Adrenal gland (tissue), 9 donors: ENCODE measurements at regions not wholly inside any gene's neighbourhood (a gene's known extent, or its start where the extent isn't known, plus 50 kb on each side); places are given as distances from the start of the nearest gene placed in this dataset.
"Not testable (repeated sequence)": the region's sequence is repeated elsewhere in the genome, so short reads cannot be mapped to it uniquely, and the experiment has no call there.

Source experiments
- DNase-seq, 7 donors: peaks; one replicate each; pipeline ENCODE4 v3.0.0-alpha.2; 2019 to 2020
- H3K27ac ChIP-seq, 5 donors: fragments of 200-600 bp; sonication (generic) in 4 of 5; 1 replicate in 3 of 5; 2 replicates in 2 of 5; pipeline versions ENCODE4 v1.5.1 to v1.8.0; 2016 to 2020; ENCODE audit warnings: mild to moderate bottlenecking in 1 of 5
- H3K27me3 ChIP-seq: fragments of 200-600 bp; 2 replicates; pipeline ENCODE4 v1.8.0; 2021
- H3K36me3 ChIP-seq, 2 donors: fragments of 200-600 bp; replicated peaks in 1 of 2; 1 replicate in 1 of 2; 2 replicates in 1 of 2; pipeline versions ENCODE4 v1.5.1 to v1.8.0; 2018 to 2022
- H3K4me1 ChIP-seq, 2 donors: fragments of 200-600 bp; replicated peaks in 1 of 2; 1 replicate in 1 of 2; 2 replicates in 1 of 2; pipeline versions ENCODE4 v1.5.1 to v1.8.0; 2018 to 2021
- H3K4me3 ChIP-seq, 4 donors: fragments of 200-600 bp; sonication (generic) in 3 of 4; one replicate each; pipeline ENCODE4 v1.5.1; 2016 to 2018
- H3K9me3 ChIP-seq, 3 donors: fragments of 200-600 bp; sonication (generic) in 1 of 3; replicated peaks in 1 of 3; 1 replicate in 2 of 3; 2 replicates in 1 of 3; pipeline versions ENCODE4 v1.5.1 to v1.8.0; 2016 to 2021
- POLR2A ChIP-seq, 2 donors: fragments of 450-650 bp; IDR thresholded peaks; one replicate each; pipeline ENCODE4 v1.6.1; 2017; ENCODE audit warnings: antibody characterized with exemption in 2 of 2, mild to moderate bottlenecking in 2 of 2, moderate library complexity in 1 of 2
- WGBS, 4 donors: extraction: QIAGEN DNeasy Blood & Tissue Kit in 2 of 4; methylation state at CpG; one replicate each; pipeline versions ENCODE4 v1.1.5 to v1.1.7; 2013 to 2017; 5-methylcytosine and 5-hydroxymethylcytosine counted together
- intact Hi-C, 2 donors: fragments of 100-400 bp; cut with DNase I; formaldehyde crosslinking; loops; one replicate each; pipeline versions ENCODE4 v1.14.1 to v1.15.0; 2022 to 2023
- TF ChIP-seq, protein P1 (sequence below), 6 experiments: fragments of 450-650 bp in 4 of 6; fragments of 200-600 bp in 2 of 6; sonication (generic) in 1 of 6; IDR thresholded peaks; 1 replicate in 5 of 6; 2 replicates in 1 of 6; pipeline versions ENCODE4 v1.5.1 to v1.8.0; 2016 to 2021; ENCODE audit warnings: antibody characterized with exemption in 6 of 6, mild to moderate bottlenecking in 2 of 6, moderate library complexity in 1 of 6
- donor health status: healthy with polysubstance abuse.
- donor health status: Bipolar disorder and iron deficiency.
- donor health status: DM: yes; HTN: yes; CAD: no.
- donor health status: DM: no; HTN: no; CAD: no.
- donor health status: DM: no; HTN: no; CAD: no.

DNA sequence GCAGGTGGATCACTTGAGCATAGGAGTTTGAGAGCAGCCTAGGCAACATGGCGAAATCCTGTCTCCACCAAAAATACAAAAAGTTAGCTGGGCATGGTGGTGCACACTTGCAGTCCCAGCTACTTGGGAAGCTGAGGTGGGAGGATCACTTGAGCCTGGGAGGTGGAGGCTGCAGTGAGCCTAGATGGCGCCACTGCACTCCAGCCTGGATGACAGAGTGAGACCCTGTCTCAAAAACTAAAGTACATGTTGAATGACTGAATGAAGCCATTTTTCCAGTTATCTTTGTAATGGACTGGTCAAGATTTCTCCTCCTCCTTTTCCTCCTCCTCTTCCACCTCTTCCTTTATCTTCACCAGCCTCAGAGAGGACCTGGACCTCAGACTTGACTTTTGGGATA is 272.0 kb downstream of the SMAD2 start:
- no peaks in the 10 kb centered on the region for H3K9me3 ChIP-seq
- intact Hi-C loops = no loop called here
- no peak overlapping the region for H3K4me3 ChIP-seq

DNA sequence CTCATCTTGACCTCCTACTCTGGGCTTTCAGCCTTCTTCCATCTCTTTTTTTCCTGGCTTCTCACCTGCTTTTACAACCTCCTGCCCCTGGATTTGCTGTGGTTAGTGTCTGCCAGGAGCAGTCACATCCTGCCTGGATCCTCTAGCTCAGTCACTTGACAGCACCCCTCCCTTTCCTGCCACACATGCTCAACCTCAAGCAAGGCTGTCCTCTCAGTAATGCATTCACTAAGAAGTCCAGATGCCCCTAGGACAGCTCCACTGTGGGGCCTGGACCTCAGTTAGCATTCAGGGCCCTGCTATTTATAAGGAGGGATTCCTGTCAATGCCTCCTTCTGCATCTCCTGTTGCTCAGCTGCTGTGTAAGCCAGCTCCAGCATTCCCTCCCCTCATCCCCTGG is 275.5 kb downstream of the SMAD2 start:
- Histone ChIP-seq H3K36me3 (no peaks in the 10 kb centered on the region), H3K4me1 (no peaks in the 10 kb centered on the region), H3K9me3 (no peaks in the 10 kb centered on the region), H3K27ac (no peak overlapping the region), H3K4me3 (no peak overlapping the region), H3K27me3 (no peaks in the 10 kb centered on the region)
- no peak for DNase-seq
- TF ChIP-seq, protein P1, sequence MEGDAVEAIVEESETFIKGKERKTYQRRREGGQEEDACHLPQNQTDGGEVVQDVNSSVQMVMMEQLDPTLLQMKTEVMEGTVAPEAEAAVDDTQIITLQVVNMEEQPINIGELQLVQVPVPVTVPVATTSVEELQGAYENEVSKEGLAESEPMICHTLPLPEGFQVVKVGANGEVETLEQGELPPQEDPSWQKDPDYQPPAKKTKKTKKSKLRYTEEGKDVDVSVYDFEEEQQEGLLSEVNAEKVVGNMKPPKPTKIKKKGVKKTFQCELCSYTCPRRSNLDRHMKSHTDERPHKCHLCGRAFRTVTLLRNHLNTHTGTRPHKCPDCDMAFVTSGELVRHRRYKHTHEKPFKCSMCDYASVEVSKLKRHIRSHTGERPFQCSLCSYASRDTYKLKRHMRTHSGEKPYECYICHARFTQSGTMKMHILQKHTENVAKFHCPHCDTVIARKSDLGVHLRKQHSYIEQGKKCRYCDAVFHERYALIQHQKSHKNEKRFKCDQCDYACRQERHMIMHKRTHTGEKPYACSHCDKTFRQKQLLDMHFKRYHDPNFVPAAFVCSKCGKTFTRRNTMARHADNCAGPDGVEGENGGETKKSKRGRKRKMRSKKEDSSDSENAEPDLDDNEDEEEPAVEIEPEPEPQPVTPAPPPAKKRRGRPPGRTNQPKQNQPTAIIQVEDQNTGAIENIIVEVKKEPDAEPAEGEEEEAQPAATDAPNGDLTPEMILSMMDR (IDR thresholded peaks at IDR 0.05) = no peak
- no peak for TF ChIP-seq POLR2A (IDR thresholded peaks at IDR 0.05)
- intact Hi-C loops = no loop called here

More for the DNA sequence above, 272.0 kb downstream of the SMAD2 start:
- H3K36me3 ChIP-seq = no peaks in the 10 kb centered on the region
- WGBS, 4 donors = 70 to 87% (median 76%) methylated on average over 2 of the region's 2 CpGs
- H3K4me1 ChIP-seq = no peaks in the 10 kb centered on the region
- no peak overlapping the region for H3K27ac ChIP-seq
- TF ChIP-seq, protein P1 (IDR thresholded peaks at IDR 0.05) = no peak
- no peak for DNase-seq
- no peaks in the 10 kb centered on the region for H3K27me3 ChIP-seq

DNA sequence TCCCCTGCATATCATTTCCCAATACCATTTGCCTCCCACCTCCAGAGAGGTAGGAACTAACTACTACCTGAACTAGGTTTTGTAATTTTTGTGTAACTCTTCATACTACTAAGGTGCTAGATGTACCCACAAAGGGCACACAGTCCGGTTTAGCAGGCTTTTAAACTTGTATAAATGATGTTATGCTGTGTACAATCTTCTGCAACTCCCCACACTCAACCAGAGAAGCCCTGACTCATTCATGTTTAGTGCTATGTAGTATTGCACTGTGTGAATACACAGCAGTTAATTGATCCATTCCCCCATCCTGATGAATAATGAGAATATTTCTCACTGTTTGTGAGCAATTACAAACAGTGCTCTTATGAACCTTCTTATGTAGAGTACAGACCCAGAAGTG is 285.6 kb downstream of the SMAD2 start:
- Histone ChIP-seq H3K9me3 (no peaks in the 10 kb centered on the region), H3K27ac (no peak overlapping the region), H3K4me3 (no peak overlapping the region), H3K4me1 (no peaks in the 10 kb centered on the region), H3K36me3 (no peaks in the 10 kb centered on the region), H3K27me3 (no peaks in the 10 kb centered on the region)
- WGBS, 4 donors = 32 to 63% (median 52%) methylated on average over 1 of the region's 1 CpG
- intact Hi-C loops = no loop called here
- DNase-seq = no peak
- TF ChIP-seq POLR2A (IDR thresholded peaks at IDR 0.05) = no peak
- TF ChIP-seq, protein P1 (IDR thresholded peaks at IDR 0.05) = no peak

DNA sequence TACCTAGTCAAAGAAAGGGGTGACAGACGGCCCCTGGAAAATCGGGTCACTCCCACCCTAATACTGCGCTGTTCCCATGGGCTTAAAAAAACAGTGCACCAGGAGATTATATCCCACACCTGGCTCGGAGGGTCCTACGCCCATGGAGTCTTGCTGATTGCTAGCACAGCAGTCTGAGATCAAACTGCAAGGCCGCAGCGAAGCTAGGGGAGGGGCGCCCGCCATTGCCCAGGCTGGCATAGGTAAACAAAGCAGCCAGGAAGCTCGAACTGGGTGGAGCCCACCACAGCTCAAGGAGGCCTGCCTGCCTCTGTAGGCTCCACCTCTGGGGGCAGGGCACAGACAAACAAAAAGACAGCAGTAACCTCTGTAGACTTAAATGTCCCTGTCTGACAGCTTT is 292.9 kb downstream of the SMAD2 start:
- H3K4me1 ChIP-seq, intact Hi-C loops, H3K4me3 ChIP-seq, H3K27ac ChIP-seq, H3K9me3 ChIP-seq, H3K27me3 ChIP-seq, H3K36me3 ChIP-seq, DNase-seq: not testable (repeated sequence)
- WGBS, 4 donors = 70 to 90% (median 85%) methylated on average over 3 to 10 of the region's 10 CpGs

DNA sequence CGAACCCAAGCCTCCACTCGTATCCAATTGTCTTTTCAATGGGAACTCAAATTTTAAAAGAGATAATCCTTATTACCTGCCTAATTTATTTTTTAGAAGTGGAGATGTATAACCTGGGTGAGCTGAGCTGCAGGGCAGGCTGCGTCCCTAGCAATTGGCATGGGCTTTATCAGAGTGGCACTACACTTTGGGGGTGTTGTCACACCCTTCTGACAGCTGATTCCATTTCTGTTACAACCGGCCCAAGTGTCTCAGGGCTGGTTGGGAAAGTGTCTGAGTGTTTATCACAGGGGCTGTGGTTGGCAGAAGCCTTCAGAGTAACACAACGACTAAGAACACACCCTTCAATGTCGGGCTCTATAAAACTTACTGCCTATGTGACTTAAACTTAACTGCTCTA is 295.0 kb downstream of the SMAD2 start:
- no peak for DNase-seq
- TF ChIP-seq, protein P1 (IDR thresholded peaks at IDR 0.05) = no peak
- no peak for TF ChIP-seq POLR2A (IDR thresholded peaks at IDR 0.05)
- Histone ChIP-seq H3K27ac (no peak overlapping the region), H3K9me3 (no peaks in the 10 kb centered on the region), H3K27me3 (no peaks in the 10 kb centered on the region), H3K4me3 (no peak overlapping the region), H3K4me1 (no peaks in the 10 kb centered on the region), H3K36me3 (no peaks in the 10 kb centered on the region)
- 76 to 91% (median 84%) methylated on average over 6 of the region's 6 CpGs for WGBS, 4 donors
- intact Hi-C loops = no loop called here
